ENCODE measurements at regions not wholly inside any gene's neighbourhood (a gene's known extent, or its start where the extent isn't known, plus 50 kb on each side); places are given as distances from the start of the nearest gene placed in this dataset.

GRCh38 chr3:107062787-107063186 is 314.5 kb upstream of the CCDC54 start:
- no peak for TF ChIP-seq CTCF (IDR thresholded peaks at IDR 0.05; ENCODE audit: borderline replicate concordance, insufficient read depth, low read depth, low read length)
- no peak overlapping the region for H3K4me3 ChIP-seq (ENCODE audit: low read depth, low read length)

- no peak overlapping the region for H3K4me3 ChIP-seq (ENCODE audit: low read depth, low read length)
- no peak for TF ChIP-seq CTCF (IDR thresholded peaks at IDR 0.05; ENCODE audit: borderline replicate concordance, insufficient read depth, low read depth, low read length)
Measured at GRCh38 chr3:107063351-107063750, 313.9 kb upstream of the CCDC54 start.

GRCh38 chr3:107064405-107065060 is 312.7 kb upstream of the CCDC54 start:
- no peak overlapping the region for H3K4me3 ChIP-seq (ENCODE audit: low read depth, low read length)
- TF ChIP-seq CTCF (IDR thresholded peaks at IDR 0.05; ENCODE audit: borderline replicate concordance, insufficient read depth, low read depth, low read length): peak; percentile 70

DNA sequence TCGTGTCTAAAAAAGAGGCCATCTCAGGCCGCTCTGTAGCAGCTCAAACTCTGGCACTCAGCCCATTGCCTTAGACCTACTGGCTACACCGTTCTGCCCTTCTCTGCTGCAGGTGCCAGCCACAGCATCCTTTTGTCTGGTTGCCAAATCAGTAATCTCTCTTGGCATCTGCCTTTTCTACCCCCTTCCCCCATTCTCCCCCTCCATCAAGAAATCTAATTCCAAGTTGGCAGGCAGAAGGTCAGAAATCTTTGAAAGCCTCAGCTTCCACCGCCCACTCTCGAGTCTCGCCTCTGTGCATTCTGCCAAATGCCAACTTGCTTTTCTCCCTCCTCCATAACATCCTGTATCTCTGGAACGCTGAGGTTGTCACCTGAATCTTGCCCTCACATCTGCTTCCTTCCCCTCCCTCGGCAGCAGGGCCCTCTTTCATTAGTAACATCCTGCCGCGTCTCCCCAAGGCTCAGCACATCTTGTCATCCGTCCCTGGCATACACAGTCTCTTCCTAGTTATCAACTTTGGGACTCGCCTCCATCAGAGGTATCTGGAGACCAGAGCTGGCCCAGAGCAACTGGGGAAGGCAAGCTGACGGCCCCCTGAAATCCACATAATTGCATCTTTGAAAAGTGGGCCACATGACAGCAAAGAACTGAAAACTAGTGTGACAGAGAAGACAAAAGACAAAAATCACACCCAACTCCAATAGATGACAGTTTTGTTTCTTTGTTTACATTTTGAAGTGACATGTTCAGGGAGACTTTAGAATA is 312.0 kb upstream of the CCDC54 start:
- no peak overlapping the region for H3K4me3 ChIP-seq (ENCODE audit: low read depth, low read length)
- no peak for TF ChIP-seq CTCF (IDR thresholded peaks at IDR 0.05; ENCODE audit: borderline replicate concordance, insufficient read depth, low read depth, low read length)

- no peak for TF ChIP-seq CTCF (IDR thresholded peaks at IDR 0.05; ENCODE audit: borderline replicate concordance, insufficient read depth, low read depth, low read length)
- no peak overlapping the region for H3K4me3 ChIP-seq (ENCODE audit: low read depth, low read length)
Measured at GRCh38 chr3:107067421-107067820, 309.8 kb upstream of the CCDC54 start.

DNA sequence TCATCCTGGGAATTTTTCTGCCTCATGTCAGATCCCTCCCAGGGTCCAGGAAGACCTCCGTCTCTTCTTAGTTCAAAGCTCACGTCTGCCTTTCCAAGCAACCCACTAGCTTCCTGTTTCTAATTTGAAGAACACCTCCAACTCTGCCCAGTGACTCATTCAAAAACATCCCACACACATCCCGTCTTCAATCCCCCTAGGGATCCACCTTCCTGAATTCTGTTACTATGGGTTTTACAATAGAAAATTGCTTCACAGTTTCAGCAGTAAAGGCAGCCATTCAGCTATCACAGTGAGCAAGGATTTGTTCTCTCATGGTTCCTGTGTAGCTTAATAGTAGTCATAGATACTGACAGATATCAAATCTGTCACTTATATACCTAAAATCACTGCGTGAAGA is 308.3 kb upstream of the CCDC54 start:
- TF ChIP-seq CTCF (IDR thresholded peaks at IDR 0.05; ENCODE audit: borderline replicate concordance, insufficient read depth, low read depth, low read length): no peak
- no peak overlapping the region for H3K4me3 ChIP-seq (ENCODE audit: low read depth, low read length)

GRCh38 chr3:107076946-107077345 is 300.3 kb upstream of the CCDC54 start:
- no peak overlapping the region for H3K4me3 ChIP-seq (ENCODE audit: low read depth, low read length)
- no peak for TF ChIP-seq CTCF (IDR thresholded peaks at IDR 0.05; ENCODE audit: borderline replicate concordance, insufficient read depth, low read depth, low read length)
